ENCODE measurements at regions not wholly inside any gene's neighbourhood (a gene's known extent, or its start where the extent isn't known, plus 50 kb on each side); places are given as distances from the start of the nearest gene placed in this dataset.
"Not testable (repeated sequence)": the region's sequence is repeated elsewhere in the genome, so short reads cannot be mapped to it uniquely, and the experiment has no call there.

- ATAC-seq; H3K27ac ChIP-seq (ENCODE audit: extremely low read depth, low read depth, low read length); CTCF ChIA-PET (ENCODE audit: low intra/inter-chr PET ratio); H3K9me1 ChIP-seq (ENCODE audit: control insufficient read depth, insufficient read depth, low read length); H3K4me1 ChIP-seq (replicated peaks in 1 of 2; ENCODE audit: control insufficient read depth in 2 of 2, insufficient read depth in 2 of 2, low read length in 2 of 2); H3K27me3 ChIP-seq (ENCODE audit: control insufficient read depth in 2 of 2, insufficient read depth in 2 of 2, low read length in 2 of 2); H4K20me1 ChIP-seq (replicated peaks; ENCODE audit: control insufficient read depth, insufficient read depth, low read length); H3K9ac ChIP-seq (ENCODE audit: insufficient read depth in 1 of 2, low read depth in 2 of 2, low read length in 2 of 2); H3K9me3 ChIP-seq (replicated peaks; ENCODE audit: control insufficient read depth, insufficient read depth, low read depth, low read length); H2AFZ ChIP-seq (ENCODE audit: low read depth, low read length); in situ Hi-C loops (cut with MboI); FAIRE-seq; H3K4me2 ChIP-seq (ENCODE audit: insufficient read depth, low read length); DNase-seq (ENCODE audit: extremely low read depth in 1 of 4, low spot score in 3 of 4); H3K4me3 ChIP-seq; BruUV-seq (replicated peaks); H3K36me3 ChIP-seq (ENCODE audit: control insufficient read depth, insufficient read depth, low read length); TF ChIP-seq JUND (tag; IDR thresholded peaks at IDR 0.05; ENCODE audit: borderline replicate concordance, low read depth, low read length); MYC (CRISPR knock-in tag; IDR thresholded peaks at IDR 0.05; ENCODE audit: borderline replicate concordance, low read depth); ATF3 (CRISPR knock-in tag; conservative IDR thresholded peaks at IDR 0.05): not testable (repeated sequence)
- peaks cover 16% of the 10 kb centered on the region for H3K79me2 ChIP-seq (ENCODE audit: control insufficient read depth, insufficient read depth, low read length)
- 37% methylated on average over 2 of the region's 2 CpGs for WGBS (ENCODE audit: insufficient coverage, low coverage, missing lambda C conversion rate)
- intact Hi-C loops (cut with micrococcal nuclease) = loop anchor here (10.0 kb wide), 2 partner anchors 273 to 947 kb away; partner anchors contain the start of gene TPK1
- POLR2A ChIA-PET = interaction anchor here (0.8 to 1.4 kb wide), 3 partner anchors 13 to 15 kb away, joined by 3 to 4 read pairs (median 3); no protein-coding TSS in a partner anchor
- 0 out of 2 replicates have a peak, but pooled peaks have one; percentile 18 for TF ChIP-seq JUND (IDR thresholded peaks at IDR 0.05; ENCODE audit: borderline replicate concordance, low read depth, low read length)
- TF ChIP-seq TRIM24 (IDR thresholded peaks at IDR 0.05) = peak; percentile 99
- TF ChIP-seq MYC (IDR thresholded peaks at IDR 0.05; ENCODE audit: low read depth, low read length) = peak; percentile 64
- TF ChIP-seq L3MBTL2 (IDR thresholded peaks at IDR 0.05) = peak; percentile 49; the same call in 1 of the 2 replicates
- peak; percentile 40; the same call in 1 of the 2 replicates for TF ChIP-seq CREB3L1 (IDR thresholded peaks at IDR 0.05; ENCODE audit: borderline replicate concordance, low read depth)
- TF ChIP-seq SOX6 (IDR thresholded peaks at IDR 0.05) = peak; percentile 10; the same call in 1 of the 2 replicates
- TF ChIP-seq ATF3 (IDR thresholded peaks at IDR 0.05) = peak; percentile 84
- peak; percentile 90 for TF ChIP-seq CEBPG (CRISPR knock-in tag; IDR thresholded peaks at IDR 0.05)
- TF ChIP-seq CEBPG (tag; conservative IDR thresholded peaks at IDR 0.05 in 1 of 2, IDR thresholded peaks at IDR 0.05 in 1 of 2) = peak; percentile 62 to 85; a peak in 3 of 4 replicates
- TF ChIP-seq EP400 (IDR thresholded peaks at IDR 0.05) = peak; percentile 43; the same call in 1 of the 2 replicates
Measured at GRCh38 chr7:145781388-145781787, 335.2 kb upstream of the CNTNAP2 start.

Data from K562 (cell line).